HG02588 (cell line): ENCODE measurements at regions not wholly inside any gene's neighbourhood (a gene's known extent, or its start where the extent isn't known, plus 50 kb on each side); places are given as distances from the start of the nearest gene placed in this dataset.
"Not testable (repeated sequence)": the region's sequence is repeated elsewhere in the genome, so short reads cannot be mapped to it uniquely, and the experiment has no call there.

Experiments
- ATAC-seq: cut with Tn5 transposase; IDR thresholded peaks from one replicate; pipeline ENCODE4 v1.9.1; 2021; ENCODE audit warnings: mild to moderate bottlenecking, moderate library complexity; ENCODE audit not compliant: unreplicated experiment

- no peak for ATAC-seq
Measured at GRCh38 chr3:105974381-105974780, 105.6 kb upstream of the CBLB start.

DNA sequence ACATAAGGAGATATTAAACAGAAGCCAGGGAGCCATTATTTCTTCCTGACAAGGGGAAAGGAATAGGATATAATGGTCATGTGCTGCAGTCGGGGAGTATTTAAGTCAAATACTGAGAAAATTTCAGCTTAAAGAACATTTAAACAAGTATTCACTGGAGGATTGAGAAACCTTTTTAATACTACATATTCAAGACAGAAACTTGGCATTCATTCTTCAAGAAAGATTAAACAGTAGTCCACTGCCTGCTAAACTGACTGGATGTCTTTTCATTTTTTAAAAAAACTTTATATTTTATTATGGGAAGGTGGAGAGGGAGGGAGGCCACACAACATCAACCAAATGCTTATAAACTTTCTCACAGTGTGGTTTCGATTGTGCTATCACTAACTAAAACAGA lies 107.4 kb upstream of the CBLB start:
- ATAC-seq: no peak

DNA sequence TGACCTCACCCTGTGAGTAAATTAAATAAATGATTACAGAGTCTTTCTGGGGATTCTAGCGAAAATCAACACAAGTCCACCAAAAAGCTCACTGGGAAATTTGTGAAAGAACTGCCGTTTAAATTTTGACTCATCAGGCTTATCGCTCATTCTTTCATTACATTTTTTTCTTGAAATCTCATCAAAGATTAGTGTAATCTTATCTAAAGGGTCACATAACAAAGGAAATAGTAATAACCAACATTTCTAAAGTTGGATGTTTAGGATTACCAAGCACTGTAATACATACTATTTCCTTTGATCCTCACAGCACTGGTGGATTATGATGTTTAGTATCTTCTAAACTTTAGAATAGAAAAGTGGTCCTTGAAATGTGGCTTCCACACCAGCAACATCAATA lies 111.1 kb upstream of the CBLB start:
- no peak for ATAC-seq

DNA sequence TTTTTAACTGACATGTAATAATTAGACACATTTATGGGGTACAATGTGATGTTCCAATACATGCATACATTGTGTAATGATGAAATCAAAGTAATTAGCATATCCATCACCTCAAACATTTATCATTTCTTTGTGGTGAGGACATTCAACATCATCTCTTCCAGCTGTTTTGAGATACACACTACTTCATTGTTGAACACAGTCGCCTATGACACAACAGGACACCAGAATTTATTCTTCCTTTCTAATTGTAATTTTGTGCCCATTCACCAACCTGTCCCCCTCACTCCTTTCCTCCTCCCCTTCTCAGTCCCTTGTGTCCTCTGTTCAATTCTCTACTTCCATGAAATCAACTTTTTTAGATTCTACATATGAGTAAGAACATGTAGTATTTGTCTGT lies 113.4 kb upstream of the CBLB start:
- no peak for ATAC-seq

GRCh38 chr3:105984837-105985236 lies 116.0 kb upstream of the CBLB start:
- ATAC-seq: no peak

- not testable (repeated sequence) for ATAC-seq
Measured at GRCh38 chr3:105986343-105986742, 117.5 kb upstream of the CBLB start.

DNA sequence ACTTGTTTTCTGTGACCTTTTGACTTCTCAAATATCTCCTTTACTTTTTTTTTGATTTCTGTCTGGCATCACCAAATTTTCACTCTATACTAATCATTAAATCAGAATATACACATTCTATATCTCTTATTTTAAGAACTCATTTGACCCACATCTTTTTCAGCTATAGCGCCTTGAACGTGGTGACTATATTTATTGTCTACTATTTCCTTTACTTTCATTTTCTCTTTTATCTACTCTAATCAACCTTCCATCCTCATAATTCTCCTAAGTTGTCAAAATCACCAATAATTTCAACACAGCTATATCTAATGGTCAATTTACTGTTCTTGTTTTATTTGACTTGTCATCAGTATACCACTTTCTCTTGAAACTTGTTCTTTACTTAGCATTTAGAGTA lies 119.0 kb upstream of the CBLB start:
- no peak for ATAC-seq

DNA sequence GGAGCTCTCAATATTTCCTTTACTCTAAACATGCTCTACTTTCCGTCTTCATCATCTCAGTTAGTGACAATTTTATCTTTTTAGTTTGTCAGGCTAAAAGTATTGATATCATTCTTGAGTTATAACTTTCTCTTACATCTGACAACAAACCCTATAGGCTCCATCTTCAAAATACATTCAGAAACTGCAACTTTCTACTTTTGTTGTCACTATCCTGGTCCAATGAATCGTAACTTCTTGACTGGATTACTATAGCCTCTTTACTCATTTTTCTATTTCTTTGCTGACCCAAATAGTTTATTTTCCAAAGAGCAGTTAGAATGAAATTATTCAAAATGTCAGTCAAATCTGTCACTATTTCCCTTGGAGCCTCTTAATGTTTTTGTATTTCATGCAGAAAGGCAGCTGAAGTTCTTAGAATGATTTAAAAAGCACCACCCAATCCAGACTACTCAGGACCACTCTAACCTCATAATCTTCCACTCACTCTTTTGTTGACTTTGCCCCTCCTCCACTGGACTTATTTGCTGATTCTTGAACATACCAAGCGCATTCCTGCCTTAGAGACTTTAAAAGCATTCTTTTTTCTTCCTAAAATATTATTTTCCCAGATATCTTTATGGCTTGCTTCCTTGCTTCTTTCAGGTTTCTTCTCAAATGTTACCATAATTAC lies 119.9 kb upstream of the CBLB start:
- no peak for ATAC-seq

DNA sequence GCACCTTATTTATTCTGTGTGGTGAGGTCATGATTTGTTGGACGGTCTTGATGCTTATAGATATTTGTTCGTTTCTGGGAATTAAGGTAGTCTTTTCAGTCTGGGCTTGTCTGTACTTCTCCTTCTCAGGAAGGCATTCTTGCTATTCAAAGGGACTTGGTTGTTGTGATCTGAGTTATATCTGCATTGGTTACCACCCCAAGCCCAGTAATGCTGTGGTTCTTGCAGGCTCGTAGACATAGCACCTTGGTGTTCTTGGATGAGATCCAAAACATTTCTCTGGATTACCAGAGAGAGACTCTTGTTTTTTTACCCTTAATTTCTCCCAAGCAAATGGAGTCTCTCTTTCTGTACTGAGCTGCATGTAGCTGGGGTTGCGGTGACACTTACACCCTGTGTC lies 128.0 kb upstream of the CBLB start:
- no peak for ATAC-seq

GRCh38 chr3:105997466-105997799 lies 128.6 kb upstream of the CBLB start:
- no peak for ATAC-seq

DNA sequence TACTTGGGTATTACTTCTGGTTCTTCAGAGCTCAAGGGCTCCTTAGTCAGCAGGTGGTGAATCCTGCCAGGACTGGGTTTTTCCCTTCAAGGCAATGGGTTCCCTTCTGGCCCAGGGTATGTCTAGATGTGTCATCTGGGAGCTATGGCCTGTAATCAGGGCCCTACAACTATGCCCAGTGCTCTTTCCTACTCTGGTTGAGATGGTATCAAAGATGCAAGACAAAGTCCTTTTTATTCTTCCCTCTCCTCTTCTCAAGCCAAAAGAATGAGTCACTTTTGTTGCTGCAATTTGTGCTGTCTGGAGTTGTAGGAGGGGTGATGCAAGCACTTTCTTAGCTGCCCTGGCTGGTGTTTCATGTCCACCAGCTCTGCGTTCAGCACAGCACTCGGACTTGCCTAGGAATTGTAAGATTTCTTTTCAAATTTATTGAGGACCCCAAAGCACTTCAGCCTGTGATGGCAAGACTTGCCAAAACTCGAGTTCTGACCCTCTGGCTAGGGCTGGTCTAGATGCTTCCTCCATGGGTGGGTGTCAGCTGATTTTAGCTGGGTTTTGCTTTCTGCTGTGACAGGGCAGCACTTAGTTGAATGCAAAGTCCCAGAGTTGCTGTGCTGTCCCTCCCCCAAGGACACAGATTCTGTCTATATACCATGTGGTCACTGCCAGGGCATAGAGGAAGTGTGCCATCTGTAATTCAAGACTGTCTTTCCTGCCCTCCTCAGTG lies 129.2 kb upstream of the CBLB start:
- ATAC-seq: no peak

DNA sequence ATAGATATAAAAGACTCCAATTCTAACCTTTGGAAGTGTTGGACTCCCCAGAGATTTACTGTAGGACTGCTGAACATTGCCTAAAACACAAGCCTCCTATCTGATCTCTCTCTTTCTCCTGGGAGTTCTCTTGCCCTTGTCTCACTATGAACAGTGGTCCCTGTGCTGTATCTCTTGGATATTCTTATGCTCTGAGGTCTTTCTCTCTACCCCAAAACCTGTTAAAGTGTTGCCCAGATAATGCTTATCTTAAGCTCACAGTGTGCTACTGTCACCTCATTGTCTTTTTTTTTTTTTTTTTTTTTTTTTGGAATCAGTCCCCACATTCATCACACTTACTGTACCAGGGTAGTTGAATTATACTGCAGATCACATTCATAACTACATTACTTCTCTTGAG lies 131.0 kb upstream of the CBLB start:
- no peak for ATAC-seq

DNA sequence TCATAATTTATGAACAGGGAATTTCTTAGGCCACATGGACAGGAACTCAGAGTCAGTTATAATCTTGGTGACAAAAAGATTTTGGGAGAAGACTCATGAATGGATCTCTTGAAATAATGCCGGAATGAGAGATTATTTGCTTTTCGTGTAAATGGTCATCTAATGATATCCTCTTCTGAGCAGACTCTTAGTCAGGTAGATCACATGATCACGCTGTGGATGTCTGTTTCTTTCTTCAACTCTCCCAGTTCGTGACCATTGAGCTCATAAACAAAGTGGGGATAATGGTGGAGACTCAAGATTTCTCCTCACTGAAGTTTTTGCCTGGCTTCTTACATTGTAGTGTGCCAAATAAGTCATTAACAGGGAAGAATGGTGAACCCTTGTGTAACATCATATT lies 133.1 kb upstream of the CBLB start:
- no peak for ATAC-seq

GRCh38 chr3:106004137-106004681 lies 135.4 kb upstream of the CBLB start:
- no peak for ATAC-seq

DNA sequence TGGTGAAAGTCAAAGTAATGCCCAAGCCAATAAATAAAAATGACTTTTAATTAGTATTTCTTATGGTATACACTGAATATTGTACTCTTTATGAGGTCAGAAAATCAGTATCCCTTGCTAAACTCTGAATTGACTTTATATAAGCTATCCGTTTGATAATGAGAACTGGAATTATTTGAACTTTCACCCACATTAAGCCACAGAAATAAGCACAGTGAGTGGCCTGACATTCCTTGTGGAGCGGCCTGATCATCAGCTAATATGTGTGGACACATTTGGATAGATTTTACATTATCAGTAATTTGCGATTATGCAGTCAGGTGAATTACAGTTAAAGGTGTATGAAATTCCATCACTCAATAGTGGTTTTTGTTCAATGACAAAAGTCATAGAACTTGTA lies 136.0 kb upstream of the CBLB start:
- no peak for ATAC-seq

GRCh38 chr3:106006001-106006400 lies 137.2 kb upstream of the CBLB start:
- ATAC-seq: no peak

DNA sequence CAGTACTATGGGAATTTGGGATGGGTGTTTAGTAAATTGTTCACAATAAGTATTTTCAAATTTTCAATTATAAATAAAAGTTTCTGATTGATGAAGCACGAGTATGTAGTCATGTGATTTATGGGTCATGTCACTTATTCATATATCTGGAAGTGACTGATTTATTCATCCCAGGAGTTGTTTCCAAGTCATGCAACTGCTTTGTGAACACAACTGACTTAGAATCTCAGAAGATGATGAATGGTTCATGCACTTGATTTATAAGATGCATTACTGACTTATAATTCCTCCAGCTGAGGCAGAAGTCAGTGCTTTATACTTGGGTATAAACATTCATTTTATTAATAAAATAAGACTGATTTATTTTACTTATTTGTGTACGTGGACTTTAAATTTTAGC lies 137.8 kb upstream of the CBLB start:
- no peak for ATAC-seq

GRCh38 chr3:106007512-106007911 lies 138.7 kb upstream of the CBLB start:
- ATAC-seq: no peak

- no peak for ATAC-seq
Measured at GRCh38 chr3:106008766-106009165, 140.0 kb upstream of the CBLB start.

- no peak for ATAC-seq
Measured at GRCh38 chr3:106010829-106011228, 142.0 kb upstream of the CBLB start.

- no peak for ATAC-seq
Measured at GRCh38 chr3:106013971-106014370, 145.2 kb upstream of the CBLB start.

DNA sequence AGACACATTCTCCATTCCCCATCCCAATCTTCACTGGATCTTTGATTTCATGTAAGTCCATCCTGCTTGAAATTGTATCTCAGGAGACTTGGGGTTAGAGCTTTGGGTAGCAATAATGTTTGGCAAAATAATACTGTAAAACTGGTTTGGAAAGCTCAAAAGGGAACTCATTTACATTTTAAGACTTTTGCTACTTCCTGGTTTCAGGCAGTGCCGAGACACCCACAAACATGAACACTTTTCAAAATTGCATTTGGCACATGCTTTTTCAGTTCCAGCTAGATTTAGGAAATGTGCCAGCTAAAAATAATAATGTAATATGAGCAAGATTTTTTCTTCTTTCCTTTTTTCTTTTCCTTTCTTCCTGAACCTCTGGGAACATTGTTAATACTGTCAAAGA lies 145.7 kb upstream of the CBLB start:
- ATAC-seq: no peak

DNA sequence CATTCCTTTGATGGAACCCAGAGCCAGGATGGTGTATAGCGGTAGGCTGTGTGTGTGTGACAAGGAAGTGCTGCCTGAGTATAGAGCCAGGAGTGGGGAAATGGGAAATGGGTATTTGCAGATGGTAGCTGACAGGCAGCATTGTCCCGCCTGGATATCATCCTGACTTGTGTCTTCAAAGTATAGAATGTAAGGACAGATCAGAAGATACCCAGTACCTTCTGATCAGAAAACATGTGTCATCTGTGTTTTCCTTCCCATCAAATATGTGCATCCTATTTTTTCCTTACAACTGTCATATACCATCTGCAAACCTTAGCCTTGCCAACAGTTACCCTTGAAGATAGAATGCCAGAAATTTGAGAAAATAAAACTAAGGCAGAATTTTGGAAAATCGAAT lies 146.2 kb upstream of the CBLB start:
- ATAC-seq: no peak
